CD4-positive, alpha-beta T cell (primary cell): ENCODE measurements at regions not wholly inside any gene's neighbourhood (a gene's known extent, or its start where the extent isn't known, plus 50 kb on each side); places are given as distances from the start of the nearest gene placed in this dataset.

Experiments used
- ATAC-seq: fragments of 200-7000 bp; cut with Tn5 transposase; one replicate; pipeline ENCODE4 v1.10.0; 2022; ENCODE audit warnings: mild to moderate bottlenecking; ENCODE audit not compliant: poor library complexity
- CTCF ChIA-PET: fragments of 350-600 bp; sonication (Branson Sonifier 250); formaldehyde crosslinking; loops from one replicate; lab custom pipeline; 2021; ENCODE audit warnings: antibody characterized with exemption, inconsistent platforms; lab: Charles Lee
- POLR2A ChIA-PET: fragments of 350-600 bp; sonication (Branson Sonifier 250); formaldehyde crosslinking; loops from one replicate; lab custom pipeline; 2021; ENCODE audit warnings: antibody characterized with exemption, inconsistent platforms; lab: Charles Lee
- DNase-seq, 14 experiments: peaks; one replicate each; pipeline ENCODE4 v3.0.0-alpha.2; 2013 to 2020; ENCODE audit warnings: mixed read lengths in 2 of 14
- H3K27ac ChIP-seq, 2 donors: one replicate each; pipeline versions ENCODE4 v1.5.1 to v1.7.0; 2013; ENCODE audit warnings: low read length in 2 of 2, low read depth in 1 of 2, mild to moderate bottlenecking in 1 of 2
- H3K27me3 ChIP-seq, 2 experiments: 1 replicate in 1 of 2; 2 replicates in 1 of 2; pipeline versions ENCODE4 v1.6.1 to v1.7.0; 2013; ENCODE audit warnings: low read length in 2 of 2, control low read depth in 1 of 2, mild to moderate bottlenecking in 1 of 2, moderate library complexity in 1 of 2; ENCODE audit not compliant: insufficient read depth in 2 of 2, control insufficient read depth in 1 of 2
- H3K36me3 ChIP-seq: one replicate; pipeline ENCODE4 v1.6.1; 2013; ENCODE audit warnings: low read length, control low read depth; ENCODE audit not compliant: insufficient read depth
- H3K4me1 ChIP-seq: one replicate; pipeline ENCODE4 v1.6.1; 2013; ENCODE audit warnings: low read length, control low read depth; ENCODE audit not compliant: insufficient read depth
- H3K4me3 ChIP-seq: one replicate; pipeline ENCODE4 v1.5.1; 2013; ENCODE audit warnings: mild to moderate bottlenecking, low read length, moderate library complexity
- H3K9me3 ChIP-seq, 2 experiments: 1 replicate in 1 of 2; 2 replicates in 1 of 2; pipeline versions ENCODE4 v1.6.1 to v1.7.0; 2013; ENCODE audit warnings: low read length in 2 of 2, mild to moderate bottlenecking in 2 of 2, control low read depth in 1 of 2, moderate library complexity in 1 of 2; ENCODE audit not compliant: control insufficient read depth in 1 of 2, insufficient read depth in 1 of 2
- H3K27ac Mint-ChIP-seq: one replicate; pipeline ENCODE4 v1.8.0; 2020; ENCODE audit warnings: mixed read lengths
- H3K27me3 Mint-ChIP-seq: one replicate; pipeline ENCODE4 v1.8.0; 2021; ENCODE audit warnings: mixed read lengths
- H3K36me3 Mint-ChIP-seq: one replicate; pipeline ENCODE4 v1.8.0; 2021; ENCODE audit warnings: low read depth, mixed read lengths
- H3K4me1 Mint-ChIP-seq: one replicate; pipeline ENCODE4 v1.8.0; 2021; ENCODE audit warnings: low read depth, mixed read lengths
- H3K4me3 Mint-ChIP-seq: one replicate; pipeline ENCODE4 v1.8.0; 2020; ENCODE audit warnings: mild to moderate bottlenecking, mixed read lengths
- H3K9me3 Mint-ChIP-seq: one replicate; pipeline ENCODE4 v1.8.0; 2020; ENCODE audit warnings: mixed read lengths
- CTCF ChIP-seq: fragments of 200-600 bp; IDR thresholded peaks from one replicate; pipeline ENCODE4 v1.8.0; 2022; ENCODE audit warnings: antibody characterized with exemption, mild to moderate bottlenecking
- intact Hi-C, 2 experiments: fragments of 100-400 bp; cut with DNase I in 1 of 2; cut with micrococcal nuclease in 1 of 2; formaldehyde crosslinking; loops; one replicate each; pipeline versions ENCODE4 v1.15.1 to v1.9.0; 2023 to 2025; cut with DNase I, micrococcal nuclease

GRCh38 chr2:156079845-156080244, 252.7 kb downstream of the NR4A2 start:
- H3K27ac ChIP-seq, result no peak overlapping the region
- H3K36me3 ChIP-seq, result no peaks in the 10 kb centered on the region
- no peaks in the 10 kb centered on the region for H3K27me3 ChIP-seq
- ChIA-PET CTCF (no interaction called here), POLR2A (no interaction called here)
- H3K4me3 ChIP-seq, result no peak overlapping the region
- peaks cover 0 to 7% of the 10 kb centered on the region in 2 experiments for H3K9me3 ChIP-seq
- no peak for TF ChIP-seq CTCF
- H3K9me3 Mint-ChIP-seq, result peaks cover 9% of the 10 kb centered on the region
- ATAC-seq, result no peak
- no peak overlapping the region for H3K4me3 Mint-ChIP-seq
- H3K27ac Mint-ChIP-seq, result no peak overlapping the region
- H3K4me1 Mint-ChIP-seq, result no peaks in the 10 kb centered on the region
- no peaks in the 10 kb centered on the region for H3K27me3 Mint-ChIP-seq
- no peaks in the 10 kb centered on the region for H3K4me1 ChIP-seq
- intact Hi-C loops, result no loop called here
- no peaks in the 10 kb centered on the region for H3K36me3 Mint-ChIP-seq
- no peak for DNase-seq

GRCh38 chr2:156077041-156077742, 255.3 kb downstream of the NR4A2 start:
- H3K4me1 Mint-ChIP-seq, result no peaks in the 10 kb centered on the region
- POLR2A ChIA-PET, result no interaction called here
- H3K27ac Mint-ChIP-seq, result no peak overlapping the region
- Histone ChIP-seq H3K9me3 (no peaks in the 10 kb centered on the region), H3K4me3 (no peak overlapping the region), H3K27me3 (no peaks in the 10 kb centered on the region), H3K36me3 (no peaks in the 10 kb centered on the region), H3K27ac (no peak overlapping the region), H3K4me1 (no peaks in the 10 kb centered on the region)
- DNase-seq (no peak), ATAC-seq (no peak)
- no peak for TF ChIP-seq CTCF
- no peak overlapping the region for H3K4me3 Mint-ChIP-seq
- H3K9me3 Mint-ChIP-seq, result peaks cover 9% of the 10 kb centered on the region
- no peaks in the 10 kb centered on the region for H3K36me3 Mint-ChIP-seq
- intact Hi-C loops, result no loop called here
- no peaks in the 10 kb centered on the region for H3K27me3 Mint-ChIP-seq
- CTCF ChIA-PET, result no interaction called here

GRCh38 chr2:156065912-156066311, 266.6 kb downstream of the NR4A2 start:
- Mint-ChIP-seq H3K4me1 (no peaks in the 10 kb centered on the region), H3K27ac (no peak overlapping the region), H3K36me3 (no peaks in the 10 kb centered on the region), H3K9me3 (no peaks in the 10 kb centered on the region), H3K4me3 (no peak overlapping the region), H3K27me3 (no peaks in the 10 kb centered on the region)
- Histone ChIP-seq H3K4me1 (no peaks in the 10 kb centered on the region), H3K27me3 (peaks cover 0 to 5% of the 10 kb centered on the region in 2 experiments), H3K4me3 (no peak overlapping the region), H3K9me3 (no peaks in the 10 kb centered on the region), H3K27ac (no peak overlapping the region), H3K36me3 (no peaks in the 10 kb centered on the region)
- intact Hi-C loops, result no loop called here
- no peak for ATAC-seq
- peak in 1 of 14 experiments; percentile 1 for DNase-seq
- ChIA-PET POLR2A (no interaction called here), CTCF (no interaction called here)
- TF ChIP-seq CTCF, result no peak
